GM10266 (cell line): ENCODE measurements at regions not wholly inside any gene's neighbourhood (a gene's known extent, or its start where the extent isn't known, plus 50 kb on each side); places are given as distances from the start of the nearest gene placed in this dataset.

Experiments
- DNase-seq: peaks from one replicate; pipeline ENCODE4 v3.0.0; 2012; ENCODE audit errors: extremely low spot score
- TF ChIP-seq, protein P1 (sequence below): IDR thresholded peaks from 2 replicates; pipeline ENCODE4 v1.5.1; 2012; ENCODE audit warnings: mild to moderate bottlenecking, low read depth; ENCODE audit not compliant: control insufficient read depth, insufficient read depth; ENCODE audit errors: missing control alignments

DNA sequence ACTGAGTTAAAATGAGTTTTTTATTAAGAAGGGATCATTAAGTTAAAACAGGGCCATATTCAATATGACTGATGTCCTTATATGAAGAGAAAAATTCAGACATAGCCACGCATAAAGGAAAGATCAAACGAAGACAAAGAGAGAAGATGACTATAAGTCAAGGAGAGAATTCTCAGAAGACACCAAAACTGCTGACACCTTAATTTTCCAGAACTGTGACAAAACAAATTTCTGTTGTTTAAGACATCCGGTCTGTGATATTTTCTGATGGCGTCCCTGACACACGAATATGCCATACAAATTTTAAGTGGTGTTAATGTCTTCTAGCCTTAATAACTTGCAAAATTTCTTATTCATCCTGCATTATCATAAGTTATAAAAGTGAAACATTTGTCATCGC lies 1325.2 kb upstream of the DDX18 start:
- TF ChIP-seq, protein P1, sequence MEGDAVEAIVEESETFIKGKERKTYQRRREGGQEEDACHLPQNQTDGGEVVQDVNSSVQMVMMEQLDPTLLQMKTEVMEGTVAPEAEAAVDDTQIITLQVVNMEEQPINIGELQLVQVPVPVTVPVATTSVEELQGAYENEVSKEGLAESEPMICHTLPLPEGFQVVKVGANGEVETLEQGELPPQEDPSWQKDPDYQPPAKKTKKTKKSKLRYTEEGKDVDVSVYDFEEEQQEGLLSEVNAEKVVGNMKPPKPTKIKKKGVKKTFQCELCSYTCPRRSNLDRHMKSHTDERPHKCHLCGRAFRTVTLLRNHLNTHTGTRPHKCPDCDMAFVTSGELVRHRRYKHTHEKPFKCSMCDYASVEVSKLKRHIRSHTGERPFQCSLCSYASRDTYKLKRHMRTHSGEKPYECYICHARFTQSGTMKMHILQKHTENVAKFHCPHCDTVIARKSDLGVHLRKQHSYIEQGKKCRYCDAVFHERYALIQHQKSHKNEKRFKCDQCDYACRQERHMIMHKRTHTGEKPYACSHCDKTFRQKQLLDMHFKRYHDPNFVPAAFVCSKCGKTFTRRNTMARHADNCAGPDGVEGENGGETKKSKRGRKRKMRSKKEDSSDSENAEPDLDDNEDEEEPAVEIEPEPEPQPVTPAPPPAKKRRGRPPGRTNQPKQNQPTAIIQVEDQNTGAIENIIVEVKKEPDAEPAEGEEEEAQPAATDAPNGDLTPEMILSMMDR, result no peak
- DNase-seq, result no peak

DNA sequence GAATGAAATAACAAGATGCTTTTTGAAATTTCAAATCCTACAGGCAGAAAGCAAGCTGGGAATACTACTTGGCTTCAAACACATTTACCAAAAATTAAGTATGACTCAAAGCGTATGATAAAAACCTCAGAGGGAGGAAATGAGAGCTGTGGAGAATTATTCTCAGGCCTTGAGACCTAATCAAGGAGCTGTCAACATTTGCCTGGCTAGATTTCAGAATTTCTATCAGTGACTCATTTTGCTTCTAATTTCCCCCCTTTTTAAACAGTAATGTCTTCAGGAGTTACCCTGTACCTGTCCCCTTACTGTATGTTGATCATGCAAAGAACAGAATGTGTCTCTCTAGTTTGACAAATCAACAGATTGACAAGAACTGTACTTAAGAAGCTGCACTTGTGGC lies 1324.5 kb upstream of the DDX18 start:
- no peak for DNase-seq
- TF ChIP-seq, protein P1, result no peak

DNA sequence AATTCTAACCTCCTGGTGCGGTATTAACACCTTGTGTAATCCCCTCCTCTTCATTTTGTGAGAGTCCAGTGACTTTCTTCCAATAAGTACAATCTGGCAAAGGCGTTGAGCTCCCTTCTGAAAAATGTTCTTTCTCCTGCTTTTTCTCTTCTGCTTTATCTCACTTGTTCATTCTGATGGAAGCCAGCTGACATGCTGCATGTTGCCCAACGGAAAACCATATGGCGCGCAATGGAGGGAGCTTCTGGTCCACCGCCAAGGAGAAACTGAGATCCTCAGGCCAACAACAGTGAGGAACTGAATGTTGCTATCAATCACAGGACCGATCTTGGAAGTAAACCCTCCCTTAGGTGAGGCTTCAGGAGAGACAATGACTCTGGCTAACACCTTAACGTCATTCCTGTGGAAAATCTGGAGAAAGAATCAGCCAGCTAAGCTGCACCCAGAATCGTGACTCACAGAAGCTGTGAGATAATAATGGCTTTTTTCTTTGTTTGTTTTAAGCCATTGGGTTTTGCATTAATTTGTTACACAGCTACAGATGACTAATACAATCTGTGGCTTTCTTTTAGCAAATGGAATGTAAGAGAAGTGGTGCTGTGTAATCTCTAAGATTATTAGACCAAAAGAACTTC lies 1323.9 kb upstream of the DDX18 start:
- DNase-seq, result no peak
- TF ChIP-seq, protein P1, result no peak

DNA sequence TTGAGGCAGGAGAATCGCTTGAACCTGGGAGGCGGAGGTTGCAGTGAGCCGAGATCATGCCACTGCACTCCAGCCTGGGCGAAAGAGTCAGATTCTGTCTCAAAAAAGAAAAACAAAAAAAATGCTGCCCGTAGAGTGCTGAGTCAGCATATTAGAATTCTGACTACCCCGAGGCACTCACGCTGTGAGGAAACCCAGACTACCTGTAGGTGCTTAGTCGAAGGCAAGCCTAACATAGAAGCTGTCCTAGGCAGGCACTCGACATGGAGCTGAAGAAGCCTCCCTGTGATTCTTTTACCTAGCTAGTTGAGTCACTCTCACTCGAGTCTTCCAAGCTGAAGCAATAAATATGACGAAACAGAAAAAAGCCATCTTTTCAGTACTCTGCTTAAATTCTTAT lies 1323.2 kb upstream of the DDX18 start:
- TF ChIP-seq, protein P1, result no peak
- no peak for DNase-seq

DNA sequence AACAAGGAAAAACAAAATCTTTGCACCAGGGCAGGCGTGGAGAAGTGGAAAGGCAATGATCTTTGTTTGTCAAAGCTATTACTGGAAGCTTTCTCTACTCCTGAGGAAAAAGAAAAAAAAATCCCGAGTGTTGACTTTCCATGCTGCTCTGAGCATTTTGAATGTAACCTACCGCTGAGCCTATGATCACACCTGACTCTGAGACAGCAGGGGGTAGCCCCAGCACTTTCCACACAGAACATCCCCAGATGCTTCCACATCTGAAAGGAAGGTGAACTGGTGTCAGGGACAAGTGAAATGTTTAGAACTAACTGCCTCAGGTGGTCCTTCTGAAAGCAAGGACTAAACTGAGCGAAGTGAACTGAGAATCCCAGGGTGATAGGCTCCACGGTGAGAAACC lies 1315.1 kb upstream of the DDX18 start:
- TF ChIP-seq, protein P1, result no peak
- DNase-seq, result no peak

DNA sequence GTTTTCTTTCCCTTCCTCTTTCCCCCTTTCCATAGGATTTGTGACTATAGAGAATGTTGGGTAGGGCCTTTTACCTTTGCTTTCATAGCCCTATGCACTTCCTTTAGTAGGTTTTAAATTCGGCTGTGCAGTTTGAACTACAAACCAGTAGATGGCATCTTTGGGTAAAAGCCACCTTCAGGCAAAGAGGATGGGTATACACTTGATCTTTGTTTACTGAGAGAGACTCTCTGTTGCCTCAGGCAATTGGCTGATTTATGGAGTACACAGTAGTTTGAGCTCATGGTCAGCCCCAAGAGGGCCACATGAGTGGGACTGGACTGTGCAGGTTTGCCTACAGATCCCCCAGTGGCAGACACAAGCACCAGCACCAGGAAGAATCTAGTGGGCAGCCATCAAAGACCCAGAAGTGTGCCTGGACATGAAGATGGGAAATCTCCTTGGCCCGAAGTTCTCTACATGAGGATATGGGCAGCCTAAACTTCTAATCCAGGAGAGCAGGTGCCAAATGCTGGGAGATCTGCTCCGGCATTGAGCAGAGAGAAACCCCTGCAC lies 1304.3 kb upstream of the DDX18 start:
- TF ChIP-seq, protein P1, result peak; percentile 38
- DNase-seq, result peak; percentile 3

DNA sequence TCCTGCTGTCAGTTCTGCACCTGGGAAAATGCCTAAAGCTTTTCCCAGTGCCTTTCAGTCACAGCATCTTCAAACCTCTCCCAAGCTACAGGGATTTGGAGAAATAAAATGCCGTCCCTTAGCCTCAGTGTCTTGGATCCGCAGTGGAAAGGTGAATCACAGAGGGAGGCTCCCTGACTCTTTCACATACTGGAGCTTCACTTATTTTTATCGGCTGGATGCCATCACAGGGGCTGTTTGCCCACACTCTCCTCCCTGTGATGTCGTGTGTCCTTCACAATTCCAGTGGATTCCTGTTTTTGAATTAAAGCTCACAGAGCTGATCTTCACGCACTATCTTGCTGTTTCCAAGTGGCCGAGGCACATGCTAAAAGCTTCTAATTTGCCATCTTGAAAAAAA lies 1303.1 kb upstream of the DDX18 start:
- TF ChIP-seq, protein P1, result no peak
- DNase-seq, result no peak
